Kidney epithelial cell (primary cell): ENCODE measurements at regions not wholly inside any gene's neighbourhood (a gene's known extent, or its start where the extent isn't known, plus 50 kb on each side); places are given as distances from the start of the nearest gene placed in this dataset.

Experiments
- DNase-seq: peaks from one replicate; pipeline ENCODE4 v3.0.0-alpha.2; 2010; ENCODE audit warnings: low read depth
- H3K27me3 ChIP-seq: 2 replicates; pipeline ENCODE4 v1.6.0; 2011; ENCODE audit warnings: low read length; ENCODE audit not compliant: control insufficient read depth, insufficient read depth
- H3K36me3 ChIP-seq: 2 replicates; pipeline ENCODE4 v1.5.1; 2011; ENCODE audit warnings: low read length; ENCODE audit not compliant: control insufficient read depth, insufficient read depth
- H3K4me3 ChIP-seq: 2 replicates; pipeline ENCODE4 v1.5.1; 2011; ENCODE audit warnings: low read depth, mild to moderate bottlenecking, control low read depth, low read length
- CTCF ChIP-seq: IDR thresholded peaks from 2 replicates; pipeline ENCODE4 v1.5.1; 2011; ENCODE audit warnings: mild to moderate bottlenecking, moderate library complexity, low read length, control low read depth, inconsistent platforms; ENCODE audit not compliant: insufficient read depth, poor library complexity, severe bottlenecking

GRCh38 chr15:47397655-47398054, 319.6 kb upstream of the SEMA6D start:
- Histone ChIP-seq H3K36me3 (no peaks in the 10 kb centered on the region), H3K4me3 (no peak overlapping the region), H3K27me3 (no peaks in the 10 kb centered on the region)
- DNase-seq: no peak
- no peak for TF ChIP-seq CTCF

- Histone ChIP-seq H3K36me3 (no peaks in the 10 kb centered on the region), H3K4me3 (no peak overlapping the region), H3K27me3 (no peaks in the 10 kb centered on the region)
- TF ChIP-seq CTCF: no peak
- DNase-seq: no peak
Measured at GRCh38 chr15:47398132-47398531, 319.2 kb upstream of the SEMA6D start.

GRCh38 chr15:47398594-47398993, 318.7 kb upstream of the SEMA6D start:
- no peak for DNase-seq
- H3K27me3 ChIP-seq: no peaks in the 10 kb centered on the region
- no peak for TF ChIP-seq CTCF
- H3K4me3 ChIP-seq: no peak overlapping the region
- H3K36me3 ChIP-seq: no peaks in the 10 kb centered on the region

- Histone ChIP-seq H3K27me3 (no peaks in the 10 kb centered on the region), H3K36me3 (no peaks in the 10 kb centered on the region), H3K4me3 (no peak overlapping the region)
- no peak for TF ChIP-seq CTCF
- DNase-seq: no peak
Measured at GRCh38 chr15:47399100-47399499, 318.2 kb upstream of the SEMA6D start.

- H3K27me3 ChIP-seq: no peaks in the 10 kb centered on the region
- no peak for TF ChIP-seq CTCF
Measured at GRCh38 chr15:47400603-47401002, 316.7 kb upstream of the SEMA6D start.

GRCh38 chr15:47401427-47401826, 315.9 kb upstream of the SEMA6D start:
- DNase-seq: no peak
- no peaks in the 10 kb centered on the region for H3K27me3 ChIP-seq
- no peak overlapping the region for H3K4me3 ChIP-seq
- TF ChIP-seq CTCF: no peak
- H3K36me3 ChIP-seq: no peaks in the 10 kb centered on the region

More at GRCh38 chr15:47400603-47401002, 316.7 kb upstream of the SEMA6D start:
- Histone ChIP-seq H3K4me3 (no peak overlapping the region), H3K36me3 (no peaks in the 10 kb centered on the region)
- DNase-seq: no peak
